OCI-LY7 (cell line): ENCODE measurements at regions not wholly inside any gene's neighbourhood (a gene's known extent, or its start where the extent isn't known, plus 50 kb on each side); places are given as distances from the start of the nearest gene placed in this dataset.

Experiments used
- CTCF ChIP-seq: fragments of 200-600 bp; sonication (generic); conservative IDR thresholded peaks from 2 replicates; pipeline ENCODE4 v1.5.1; 2014; ENCODE audit warnings: mild to moderate bottlenecking, antibody characterized with exemption, low read length, moderate library complexity, mixed read lengths
- EZH2phosphoT487 ChIP-seq: fragments of 200-600 bp; sonication (generic); IDR thresholded peaks from 2 replicates; pipeline ENCODE4 v1.6.1; 2018; ENCODE audit warnings: low read depth, borderline replicate concordance, mild to moderate bottlenecking, mixed run types, antibody characterized with exemption, low read length, moderate library complexity, mixed read lengths

GRCh38 chr20:20799716-20800312 is 87.4 kb upstream of the RALGAPA2 start:
- TF ChIP-seq CTCF (no peak), EZH2phosphoT487 (no peak)
